GM18868 (cell line): ENCODE measurements at regions not wholly inside any gene's neighbourhood (a gene's known extent, or its start where the extent isn't known, plus 50 kb on each side); places are given as distances from the start of the nearest gene placed in this dataset.

ENCODE experiments used
- ATAC-seq: cut with Tn5 transposase; IDR thresholded peaks from one replicate; pipeline ENCODE4 v1.9.1; 2021; ENCODE audit warnings: mild to moderate bottlenecking, moderate library complexity; ENCODE audit not compliant: unreplicated experiment

- ATAC-seq: no peak
These were observed 56.7 kb upstream of the GUCA2B start for GRCh38 chr1:42096554-42096953.

- no peak for ATAC-seq
These were observed 64.0 kb upstream of the GUCA2B start for GRCh38 chr1:42089246-42089645.

- ATAC-seq: no peak
These were observed 67.1 kb upstream of the GUCA2B start for GRCh38 chr1:42086146-42086545.

- no peak for ATAC-seq
These were observed 67.6 kb upstream of the GUCA2B start for GRCh38 chr1:42085596-42085995.

GRCh38 chr1:42081475-42081874 lies 71.7 kb upstream of the GUCA2B start:
- no peak for ATAC-seq

- ATAC-seq: no peak
These were observed 78.0 kb upstream of the GUCA2B start for GRCh38 chr1:42075179-42075578.

GRCh38 chr1:42070996-42071395 lies 82.2 kb upstream of the GUCA2B start:
- no peak for ATAC-seq

GRCh38 chr1:42057800-42058199 lies 95.4 kb upstream of the GUCA2B start:
- no peak for ATAC-seq

GRCh38 chr1:42056460-42056859 lies 96.8 kb upstream of the GUCA2B start:
- ATAC-seq: no peak

GRCh38 chr1:42055061-42055460 lies 98.1 kb upstream of the GUCA2B start:
- no peak for ATAC-seq

GRCh38 chr1:42052072-42052699 lies 101.0 kb upstream of the GUCA2B start:
- ATAC-seq: no peak

GRCh38 chr1:42047508-42047880 lies 105.7 kb upstream of the GUCA2B start:
- ATAC-seq: no peak

GRCh38 chr1:42046761-42047507 lies 106.3 kb upstream of the GUCA2B start:
- no peak for ATAC-seq

GRCh38 chr1:42044346-42044745 lies 108.9 kb upstream of the GUCA2B start:
- ATAC-seq: no peak

- ATAC-seq: no peak
These were observed 109.4 kb upstream of the GUCA2B start for GRCh38 chr1:42043811-42044210.

- no peak for ATAC-seq
These were observed 110.0 kb upstream of the GUCA2B start for GRCh38 chr1:42043182-42043581.

GRCh38 chr1:42041031-42041430 lies 112.2 kb upstream of the GUCA2B start:
- no peak for ATAC-seq

- no peak for ATAC-seq
These were observed 113.1 kb upstream of the GUCA2B start for GRCh38 chr1:42040159-42040558.

GRCh38 chr1:42038261-42038660 lies 114.9 kb upstream of the GUCA2B start:
- ATAC-seq: no peak

- ATAC-seq: no peak
These were observed 115.6 kb upstream of the GUCA2B start for GRCh38 chr1:42037586-42037985.

- no peak for ATAC-seq
These were observed 116.0 kb upstream of the GUCA2B start for GRCh38 chr1:42037161-42037560.

- peak; percentile 84 for ATAC-seq
These were observed 117.2 kb upstream of the GUCA2B start for GRCh38 chr1:42035830-42036604.
